ENCODE measurements at regions not wholly inside any gene's neighbourhood (a gene's known extent, or its start where the extent isn't known, plus 50 kb on each side); places are given as distances from the start of the nearest gene placed in this dataset.

- Histone ChIP-seq H3K9me2 (ENCODE audit: insufficient read depth) (no peaks in the 10 kb centered on the region; the same call in 1 of the 2 replicates), H4K20me1 (replicated peaks; ENCODE audit: insufficient read depth) (no peaks in the 10 kb centered on the region), H2AFZ (no peak overlapping the region), H3K4me3 (no peak overlapping the region), H3K36me3 (ENCODE audit: insufficient read depth) (no peaks in the 10 kb centered on the region), H3K79me2 (replicated peaks; ENCODE audit: insufficient read depth) (no peaks in the 10 kb centered on the region), H3K4me2 (no peak overlapping the region), H3K4me1 (ENCODE audit: insufficient read depth) (no peaks in the 10 kb centered on the region), H3K27ac (ENCODE audit: low read depth) (no peak overlapping the region), H3K27me3 (ENCODE audit: insufficient read depth) (no peaks in the 10 kb centered on the region), H3F3A (replicated peaks; ENCODE audit: low read depth) (no peaks in the 10 kb centered on the region)
- Mint-ChIP-seq H3K4me1 (peaks cover 5% of the 10 kb centered on the region), H3K9me3 (peaks cover 23% of the 10 kb centered on the region), H3K27me3 (ENCODE audit: insufficient read depth, low read depth, poor library complexity) (no peaks in the 10 kb centered on the region), H3K4me3 (no peak overlapping the region), H3K27ac (no peak overlapping the region), H3K36me3 (ENCODE audit: low read depth) (peaks cover 11% of the 10 kb centered on the region; the same call in 2 of the 3 replicates)
- no peak for DNase-seq (ENCODE audit: low spot score)
- no peak for ATAC-seq
- no peak for TF ChIP-seq STAT1 (IDR thresholded peaks at IDR 0.05; ENCODE audit: unreplicated experiment)
- no peak for TF ChIP-seq EZH2phosphoT487 (IDR thresholded peaks at IDR 0.05; ENCODE audit: unreplicated experiment)
- no peak for TF ChIP-seq EZH2 (IDR thresholded peaks at IDR 0.05; ENCODE audit: low read depth, unreplicated experiment)
- TF ChIP-seq ZNF462 (CRISPR knock-in tag; IDR thresholded peaks at IDR 0.05), result no peak
These were observed 147.9 kb downstream of the DMRT2 start for GRCh38 chr9:1198085-1198484.

- H3K4me3 ChIP-seq, result no peak overlapping the region
- no peaks in the 10 kb centered on the region for H3K36me3 ChIP-seq (ENCODE audit: insufficient read depth)
- H3K36me3 Mint-ChIP-seq (ENCODE audit: low read depth), result peaks cover 6% of the 10 kb centered on the region; the same call in 2 of the 3 replicates
- no peak overlapping the region for H3K27ac Mint-ChIP-seq
- H3K79me2 ChIP-seq (replicated peaks; ENCODE audit: insufficient read depth), result no peaks in the 10 kb centered on the region
- DNase-seq (ENCODE audit: low spot score) (no peak), ATAC-seq (no peak)
- H3K27ac ChIP-seq (ENCODE audit: low read depth), result no peak overlapping the region
- H3K27me3 ChIP-seq (ENCODE audit: insufficient read depth), result no peaks in the 10 kb centered on the region
- no peak overlapping the region for H3K4me3 Mint-ChIP-seq
- H4K20me1 ChIP-seq (replicated peaks; ENCODE audit: insufficient read depth), result no peaks in the 10 kb centered on the region
- no peak overlapping the region for H3K4me2 ChIP-seq
- peaks cover 6% of the 10 kb centered on the region for H3K9me3 Mint-ChIP-seq
- no peaks in the 10 kb centered on the region for H3K4me1 ChIP-seq (ENCODE audit: insufficient read depth)
- H3K27me3 Mint-ChIP-seq (ENCODE audit: insufficient read depth, low read depth, poor library complexity), result no peaks in the 10 kb centered on the region
- no peaks in the 10 kb centered on the region; the same call in 1 of the 2 replicates for H3K9me2 ChIP-seq (ENCODE audit: insufficient read depth)
- no peak overlapping the region for H2AFZ ChIP-seq
- H3F3A ChIP-seq (replicated peaks; ENCODE audit: low read depth), result no peaks in the 10 kb centered on the region
- peaks cover 5% of the 10 kb centered on the region for H3K4me1 Mint-ChIP-seq
- TF ChIP-seq NANOG (IDR thresholded peaks at IDR 0.05; ENCODE audit: borderline replicate concordance) (no peak), ZNF331 (CRISPR knock-in tag; IDR thresholded peaks at IDR 0.05; ENCODE audit: low read depth) (no peak), STAT1 (IDR thresholded peaks at IDR 0.05; ENCODE audit: unreplicated experiment) (no peak), JUNB (IDR thresholded peaks at IDR 0.05; ENCODE audit: unreplicated experiment) (no peak), ETS1 (IDR thresholded peaks at IDR 0.05) (no peak), EZH2phosphoT487 (IDR thresholded peaks at IDR 0.05; ENCODE audit: unreplicated experiment) (no peak)
These were observed 150.7 kb downstream of the DMRT2 start for GRCh38 chr9:1200847-1201251.

Data from GM23338 (cell line).